K562 (cell line): ENCODE measurements at regions not wholly inside any gene's neighbourhood (a gene's known extent, or its start where the extent isn't known, plus 50 kb on each side); places are given as distances from the start of the nearest gene placed in this dataset.

ENCODE experiments used
- ATAC-seq: fragments of 200-7000 bp; cut with Tn5 transposase; 3 replicates; pipeline ENCODE4 v1.9.1; 2020; ENCODE audit warnings: moderate library complexity
- BruUV-seq: library from RNA; stranded (reverse); fragments of 400-500 nt; replicated peaks from 2 replicates; lab custom pipeline; 2021; lab: Mats Ljungman, UMichigan
- CTCF ChIA-PET: fragments of 300-600 bp; formaldehyde crosslinking; extraction: SDS; loops from one replicate; lab custom pipeline; 2021; ENCODE audit warnings: low intra/inter-chr PET ratio; lab: Yijun Ruan, JAX
- POLR2A ChIA-PET: fragments of 300-600, 350-650 bp; sonication (Branson Sonifier 250); formaldehyde crosslinking; extraction: SDS; loops from one replicate; lab custom pipeline; 2021; ENCODE audit warnings: antibody characterized with exemption, inconsistent platforms; lab: Yijun Ruan, JAX
- DNase-seq, 4 experiments: peaks; one replicate each; pipeline versions ENCODE4 v3.0.0 to v3.0.0-alpha.2; 2011 to 2018; ENCODE audit warnings: low spot score in 3 of 4, mixed read lengths in 3 of 4; ENCODE audit errors: extremely low read depth in 1 of 4
- FAIRE-seq: peaks from 2 replicates; lab custom pipeline; 2011; peaks lifted over from hg19 to GRCh38; lab: Jason Lieb, UNC
- H2AFZ ChIP-seq: 2 replicates; pipeline ENCODE4 v1.6.0; 2011; ENCODE audit warnings: low read depth, low read length, control low read depth, inconsistent platforms
- H3K27ac ChIP-seq: fragments of 200-600 bp; 3 replicates; pipeline ENCODE4 v1.8.0; 2011; ENCODE audit warnings: low read depth, mild to moderate bottlenecking, control low read depth, inconsistent platforms, low read length, moderate library complexity, mixed read lengths; ENCODE audit errors: extremely low read depth
- H3K27me3 ChIP-seq, 2 experiments: fragments of 300-600 bp in 1 of 2; 2 replicates in 1 of 2; 3 replicates in 1 of 2; pipeline versions ENCODE4 v1.6.0 to v1.8.0; 2011; ENCODE audit warnings: inconsistent platforms in 2 of 2, low read length in 2 of 2, mild to moderate bottlenecking in 1 of 2, mixed read lengths in 1 of 2, moderate library complexity in 1 of 2; ENCODE audit not compliant: control insufficient read depth in 2 of 2, insufficient read depth in 2 of 2
- H3K36me3 ChIP-seq: fragments of 300-600 bp; 3 replicates; pipeline ENCODE4 v1.8.0; 2011; ENCODE audit warnings: mild to moderate bottlenecking, low read length, inconsistent platforms; ENCODE audit not compliant: control insufficient read depth, insufficient read depth
- H3K4me1 ChIP-seq, 2 experiments: fragments of 200-600 bp in 1 of 2; replicated peaks in 1 of 2; 2 replicates in 1 of 2; 3 replicates in 1 of 2; pipeline versions ENCODE4 v1.5.1 to v1.8.0; 2011; ENCODE audit warnings: inconsistent platforms in 2 of 2, low read length in 2 of 2, mild to moderate bottlenecking in 1 of 2, mixed read lengths in 1 of 2, moderate library complexity in 1 of 2; ENCODE audit not compliant: control insufficient read depth in 2 of 2, insufficient read depth in 2 of 2
- H3K4me2 ChIP-seq: 2 replicates; pipeline ENCODE4 v1.6.1; 2011; ENCODE audit warnings: low read length, control low read depth, inconsistent platforms, mixed read lengths; ENCODE audit not compliant: insufficient read depth
- H3K4me3 ChIP-seq: fragments of 200-600 bp; sonication (generic), shearing (Covaris generic); 2 replicates; pipeline ENCODE4 v1.5.1; 2016; ENCODE audit warnings: control low read depth, inconsistent platforms
- H3K79me2 ChIP-seq: fragments of 200-600 bp; 3 replicates; pipeline ENCODE4 v1.8.0; 2011; ENCODE audit warnings: low read length, inconsistent platforms; ENCODE audit not compliant: control insufficient read depth, insufficient read depth
- H3K9ac ChIP-seq, 2 experiments: 2 replicates each; pipeline versions ENCODE4 v1.6.0 to v1.6.1; 2011; ENCODE audit warnings: low read depth in 2 of 2, low read length in 2 of 2, control low read depth in 1 of 2, inconsistent platforms in 1 of 2, mild to moderate bottlenecking in 1 of 2, mixed read lengths in 1 of 2; ENCODE audit not compliant: insufficient read depth in 1 of 2
- H3K9me1 ChIP-seq: one replicate; pipeline ENCODE4 v1.6.0; 2011; ENCODE audit warnings: inconsistent platforms, mild to moderate bottlenecking, low read length, moderate library complexity; ENCODE audit not compliant: control insufficient read depth, insufficient read depth
- H3K9me3 ChIP-seq: replicated peaks from 2 replicates; pipeline ENCODE4 v1.5.1; 2011; ENCODE audit warnings: low read depth, low read length, inconsistent platforms; ENCODE audit not compliant: control insufficient read depth, insufficient read depth
- H4K20me1 ChIP-seq: replicated peaks from 2 replicates; pipeline ENCODE4 v1.6.1; 2011; ENCODE audit warnings: low read length, inconsistent platforms, mixed read lengths; ENCODE audit not compliant: control insufficient read depth, insufficient read depth
- ATF1 ChIP-seq, 2 experiments: fragments of 450-650 bp in 1 of 2; IDR thresholded peaks; 2 replicates each; pipeline ENCODE4 v1.6.1; 2016; ENCODE audit warnings: missing compliant biosample characterization in 1 of 2, missing genetic modification characterization in 1 of 2
- CAMTA2 ChIP-seq: fragments of 250-450 bp; sonication (Bioruptor Pico); conservative IDR thresholded peaks from 2 replicates; pipeline ENCODE4 v1.5.1; 2022
- CCNT2 ChIP-seq: IDR thresholded peaks from 2 replicates; pipeline ENCODE4 v1.6.1; 2011; ENCODE audit warnings: borderline replicate concordance, low read depth, mild to moderate bottlenecking, moderate library complexity, mixed read lengths, low read length; ENCODE audit not compliant: insufficient read length; ENCODE audit errors: extremely low read depth
- HDAC2 ChIP-seq: fragments of 450-650 bp; IDR thresholded peaks from 2 replicates; pipeline ENCODE4 v1.6.1; 2016; ENCODE audit warnings: mild to moderate bottlenecking
- HNRNPH1 ChIP-seq: fragments of 200-400 bp; formaldehyde crosslinking; optimal IDR thresholded peaks from 2 replicates; pipeline ENCODE3; 2017; ENCODE audit warnings: low read depth, mild to moderate bottlenecking, low read length, moderate library complexity
- MCM3 ChIP-seq: fragments of 450-650 bp; IDR thresholded peaks from 2 replicates; pipeline ENCODE4 v1.6.1; 2016
- NR2F6 ChIP-seq: fragments of 450-650 bp; formaldehyde crosslinking; IDR thresholded peaks from 2 replicates; pipeline ENCODE4 v1.4.0; 2020; ENCODE audit warnings: mild to moderate bottlenecking
- NUFIP1 ChIP-seq: fragments of 450-650 bp; IDR thresholded peaks from 2 replicates; pipeline ENCODE4 v1.6.1; 2018; ENCODE audit not compliant: partially characterized antibody
- POLR2AphosphoS2 ChIP-seq: IDR thresholded peaks from 2 replicates; pipeline ENCODE4 v1.6.1; 2012; ENCODE audit warnings: low read length, improper control_type of control experiment
- RBM25 ChIP-seq: fragments of 200-400 bp; formaldehyde crosslinking; IDR thresholded peaks from 2 replicates; pipeline ENCODE4 v1.6.1; 2018; ENCODE audit warnings: low read length, low read depth, moderate library complexity; ENCODE audit not compliant: severe bottlenecking
- SOX6 ChIP-seq: fragments of 450-650 bp; IDR thresholded peaks from 2 replicates; pipeline ENCODE4 v1.6.1; 2014; ENCODE audit warnings: mild to moderate bottlenecking
- SRF ChIP-seq, 2 experiments: fragments of 250-450, 450-650 bp in 1 of 2; sonication (Bioruptor Pico) in 1 of 2; sonication (generic) in 1 of 2; formaldehyde crosslinking; IDR thresholded peaks; 2 replicates each; pipeline versions ENCODE4 v1.5.0 to v1.5.1; 2020 to 2022; ENCODE audit warnings: mild to moderate bottlenecking in 1 of 2, missing genetic modification reagents in 1 of 2
- TCF3 ChIP-seq: sonication (generic); formaldehyde crosslinking; IDR thresholded peaks from 2 replicates; pipeline ENCODE4 v1.4.0; 2020; ENCODE audit warnings: mild to moderate bottlenecking, missing genetic modification reagents
- UBTF ChIP-seq, 2 experiments: IDR thresholded peaks; 2 replicates each; pipeline ENCODE4 v1.6.1; 2012; ENCODE audit warnings: improper control_type of control experiment in 2 of 2, low read depth in 2 of 2, low read length in 2 of 2, borderline replicate concordance in 1 of 2
- ZNF217 ChIP-seq: sonication (generic); formaldehyde crosslinking; IDR thresholded peaks from 2 replicates; pipeline ENCODE4 v1.8.0; 2022; ENCODE audit warnings: mild to moderate bottlenecking, missing genetic modification reagents
- WGBS: fragments of 100-300 bp; shearing (Covaris generic); methylation state at CpG from one replicate; pipeline ENCODE4 v1.1.6; 2016; ENCODE audit warnings: low coverage, mixed read lengths; ENCODE audit not compliant: insufficient coverage; ENCODE audit errors: missing lambda C conversion rate; 5-methylcytosine and 5-hydroxymethylcytosine counted together
- in situ Hi-C: fragments of 300-500 bp; cut with MboI; formaldehyde crosslinking; loops from 4 replicates; pipeline ENCODE4 v1.15.0; 2018; ENCODE audit warnings: inconsistent platforms, mixed read lengths
- intact Hi-C: fragments of 100-400 bp; cut with micrococcal nuclease; formaldehyde crosslinking; loops from 2 replicates; pipeline ENCODE4 v1.14.2; 2022
- TF ChIP-seq, protein P1 (sequence below): fragments of 450-650 bp; formaldehyde crosslinking; IDR thresholded peaks from 2 replicates; pipeline ENCODE4 v1.4.0; 2022; ENCODE audit warnings: mild to moderate bottlenecking, moderate library complexity

DNA sequence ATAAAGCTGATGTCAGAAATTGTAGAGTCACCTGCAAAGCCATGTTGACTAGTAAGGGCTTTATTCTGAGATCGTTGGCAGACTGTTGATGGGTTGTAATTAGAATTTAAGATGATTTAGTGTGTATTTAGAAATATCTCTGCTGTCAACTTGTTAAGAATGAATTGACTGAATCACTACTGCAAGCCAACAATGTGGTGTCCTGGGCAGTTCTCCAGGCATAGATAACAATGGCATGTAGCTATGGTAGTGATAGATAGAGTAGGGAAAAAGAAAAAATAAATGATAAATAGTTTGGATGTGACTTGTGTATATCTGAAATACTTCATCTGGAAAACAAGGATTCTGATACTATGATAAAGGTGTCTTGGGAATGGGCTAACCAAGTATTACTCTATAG, 640.2 kb downstream of the ARL4A start:
- Histone ChIP-seq H3K36me3 (no peaks in the 10 kb centered on the region), H4K20me1 (no peaks in the 10 kb centered on the region), H3K9me1 (no peaks in the 10 kb centered on the region), H3K27me3 (no peaks in the 10 kb centered on the region), H3K27ac (no peak overlapping the region), H3K9ac (no peak overlapping the region), H3K4me3 (no peak overlapping the region), H3K4me1 (no peaks in the 10 kb centered on the region), H3K4me2 (no peak overlapping the region), H2AFZ (no peak overlapping the region), H3K9me3 (no peaks in the 10 kb centered on the region), H3K79me2 (no peaks in the 10 kb centered on the region)
- 0% methylated on average over 1 of the region's 1 CpG for WGBS
- in situ Hi-C loops (no loop called here), intact Hi-C loops (no loop called here)
- ATAC-seq, result no peak
- no peak for TF ChIP-seq ZNF217 (CRISPR knock-in tag)
- no peak for TF ChIP-seq NUFIP1
- CTCF ChIA-PET, result no interaction called here
- POLR2A ChIA-PET, result interaction anchor here (0.6 kb wide), 1 partner anchor 61 kb away, joined by 3 read pairs; no protein-coding TSS in a partner anchor
- no peak for DNase-seq
- no peak for FAIRE-seq
- no TSS peak for BruUV-seq

DNA sequence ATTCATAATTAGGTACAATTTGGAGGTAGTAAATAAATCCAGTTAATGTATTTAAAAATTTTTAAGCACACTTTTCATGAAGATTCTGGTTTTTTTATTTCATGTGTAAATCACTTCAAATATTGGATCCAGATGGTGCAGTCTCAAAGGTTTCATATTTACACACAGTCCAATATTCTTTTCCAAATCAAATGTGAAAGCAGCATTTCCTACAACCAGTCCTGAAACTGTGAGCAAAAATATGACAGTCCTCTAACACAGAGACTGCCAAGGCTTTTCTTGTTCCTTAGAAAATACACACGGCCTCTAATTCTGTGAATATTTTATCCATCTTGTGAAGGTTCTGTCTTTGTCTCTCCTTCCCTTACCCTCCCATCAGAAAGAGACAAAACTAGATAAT, 645.9 kb downstream of the ARL4A start:
- ChIA-PET POLR2A (no interaction called here), CTCF (no interaction called here)
- H3K27ac ChIP-seq, result no peak overlapping the region
- no peaks in the 10 kb centered on the region for H3K27me3 ChIP-seq
- no peaks in the 10 kb centered on the region for H4K20me1 ChIP-seq
- H3K4me3 ChIP-seq, result no peak overlapping the region
- intact Hi-C loops, result no loop called here
- no peak for DNase-seq
- no peak for FAIRE-seq
- H3K9ac ChIP-seq, result no peak overlapping the region
- WGBS, result 0% methylated on average over 1 of the region's 1 CpG
- H3K9me3 ChIP-seq, result no peaks in the 10 kb centered on the region; the same call in 1 of the 2 replicates
- no peak for ATAC-seq
- H2AFZ ChIP-seq, result no peak overlapping the region
- H3K9me1 ChIP-seq, result no peaks in the 10 kb centered on the region
- no peaks in the 10 kb centered on the region for H3K4me1 ChIP-seq
- BruUV-seq, result no TSS peak
- no peak overlapping the region for H3K4me2 ChIP-seq
- H3K36me3 ChIP-seq, result no peaks in the 10 kb centered on the region
- no peaks in the 10 kb centered on the region for H3K79me2 ChIP-seq
- in situ Hi-C loops, result no loop called here
- TF ChIP-seq NR2F6 (CRISPR knock-in tag) (no peak), CAMTA2 (CRISPR knock-in tag) (no peak), HNRNPH1 (no peak), CCNT2 (no peak), RBM25 (no peak), MCM3 (no peak), UBTF (IDR thresholded peaks at IDR 0.05; ENCODE audit: borderline replicate concordance in 1 of 2, low read depth in 2 of 2, low read length in 2 of 2) (no peak), SRF (CRISPR knock-in tag; IDR thresholded peaks at IDR 0.05) (no peak), HDAC2 (no peak), TCF3 (CRISPR knock-in tag) (no peak), SOX6 (no peak), ATF1 (CRISPR knock-in tag; IDR thresholded peaks at IDR 0.05) (no peak), ATF1 (tag; IDR thresholded peaks at IDR 0.05) (no peak), POLR2AphosphoS2 (no peak)
- TF ChIP-seq, protein P1, sequence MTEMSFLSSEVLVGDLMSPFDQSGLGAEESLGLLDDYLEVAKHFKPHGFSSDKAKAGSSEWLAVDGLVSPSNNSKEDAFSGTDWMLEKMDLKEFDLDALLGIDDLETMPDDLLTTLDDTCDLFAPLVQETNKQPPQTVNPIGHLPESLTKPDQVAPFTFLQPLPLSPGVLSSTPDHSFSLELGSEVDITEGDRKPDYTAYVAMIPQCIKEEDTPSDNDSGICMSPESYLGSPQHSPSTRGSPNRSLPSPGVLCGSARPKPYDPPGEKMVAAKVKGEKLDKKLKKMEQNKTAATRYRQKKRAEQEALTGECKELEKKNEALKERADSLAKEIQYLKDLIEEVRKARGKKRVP (CRISPR knock-in tag), result no peak
